GM21619 (cell line): ENCODE measurements at regions not wholly inside any gene's neighbourhood (a gene's known extent, or its start where the extent isn't known, plus 50 kb on each side); places are given as distances from the start of the nearest gene placed in this dataset.
"Not testable (repeated sequence)": the region's sequence is repeated elsewhere in the genome, so short reads cannot be mapped to it uniquely, and the experiment has no call there.

Experiments
- ATAC-seq: cut with Tn5 transposase; IDR thresholded peaks from one replicate; pipeline ENCODE4 v1.9.1; 2021; ENCODE audit not compliant: unreplicated experiment

DNA sequence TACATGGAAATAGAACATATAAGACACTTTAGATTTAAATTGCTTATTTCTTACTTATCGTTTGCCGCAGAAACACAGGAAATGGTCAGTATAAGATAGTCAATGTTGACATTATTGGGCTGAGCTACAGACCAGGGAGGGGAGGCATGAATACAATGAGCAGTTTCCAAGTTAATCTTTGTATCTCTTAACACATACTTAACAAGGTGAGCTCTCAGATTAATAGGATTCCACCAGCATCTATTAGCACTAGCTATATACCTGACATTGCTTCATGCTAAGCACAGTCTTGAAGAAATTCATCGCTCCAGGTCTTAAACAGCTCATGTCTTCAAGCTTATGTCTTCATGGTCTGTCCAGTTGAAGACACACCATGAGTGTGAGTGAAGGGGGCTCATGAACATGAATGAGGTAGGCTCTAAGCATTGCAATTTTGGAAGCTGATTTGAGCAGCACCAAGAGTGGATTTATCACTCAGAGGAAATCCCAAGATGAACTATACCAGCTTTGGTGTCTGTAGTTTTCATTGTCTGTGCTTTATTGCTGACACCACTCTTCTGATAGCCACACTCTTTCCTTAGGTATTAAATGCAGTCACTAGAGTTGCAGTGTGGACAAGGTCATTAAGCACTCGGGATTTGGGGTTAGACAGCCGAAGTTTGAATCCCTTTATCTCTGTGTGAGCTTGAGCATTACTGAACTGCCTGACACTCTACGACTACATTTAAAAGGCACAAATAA is 359.3 kb upstream of the EPHA4 start:
- no peak for ATAC-seq

DNA sequence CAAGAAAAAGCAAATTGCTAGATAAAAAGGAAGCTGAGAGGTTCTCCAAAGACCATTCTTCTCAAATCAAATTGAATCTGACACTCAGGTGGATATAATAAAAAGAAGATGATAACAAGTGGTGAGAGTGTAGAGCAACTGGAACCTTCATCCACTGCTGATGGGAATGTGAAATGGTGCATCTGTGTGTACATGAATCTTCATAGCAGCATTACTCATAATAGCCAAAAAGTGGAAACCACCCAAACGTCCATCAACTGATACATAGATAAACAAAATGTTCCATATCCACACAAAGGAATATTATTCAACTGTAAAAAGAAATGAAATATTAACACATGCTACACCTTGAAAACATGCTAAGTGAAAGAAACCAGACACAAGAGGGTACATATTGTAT is 357.2 kb upstream of the EPHA4 start:
- ATAC-seq = no peak

DNA sequence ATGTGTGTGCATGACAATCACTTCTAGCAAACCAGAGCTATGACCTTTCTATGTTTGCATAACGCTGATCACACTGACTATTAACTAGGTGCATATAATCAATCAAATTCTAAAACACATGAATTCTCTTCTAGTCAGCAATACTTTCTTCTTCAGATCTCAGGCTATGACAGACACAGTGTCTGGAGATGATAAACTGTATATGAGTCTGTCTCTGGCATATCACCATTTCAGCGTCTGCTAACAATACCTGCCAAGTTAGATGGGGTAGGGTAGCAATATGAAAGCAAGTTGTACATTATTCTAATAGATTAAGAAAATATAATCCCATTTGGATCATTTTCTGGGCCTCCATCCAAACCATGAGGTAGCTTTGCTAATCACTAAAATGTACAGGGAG is 354.2 kb upstream of the EPHA4 start:
- no peak for ATAC-seq

DNA sequence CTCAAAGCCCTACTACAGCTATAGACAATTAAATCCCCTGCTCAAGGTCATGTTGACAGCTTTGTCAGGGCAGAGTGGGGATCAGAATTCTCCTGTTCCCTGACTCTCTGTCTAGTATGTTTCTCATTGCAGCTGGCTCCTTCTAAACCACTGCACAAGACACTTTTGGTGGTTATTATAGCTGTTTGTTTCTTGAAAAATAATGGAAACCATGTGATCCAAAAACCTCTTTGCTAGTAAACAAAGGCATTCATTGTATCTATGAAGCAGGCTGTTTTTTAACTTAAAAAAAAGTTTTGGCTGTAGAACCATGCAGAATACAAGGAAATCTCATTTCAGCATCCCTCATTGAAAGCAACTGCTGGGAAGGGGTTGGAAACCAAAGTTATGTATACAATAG is 352.5 kb upstream of the EPHA4 start:
- ATAC-seq = no peak

DNA sequence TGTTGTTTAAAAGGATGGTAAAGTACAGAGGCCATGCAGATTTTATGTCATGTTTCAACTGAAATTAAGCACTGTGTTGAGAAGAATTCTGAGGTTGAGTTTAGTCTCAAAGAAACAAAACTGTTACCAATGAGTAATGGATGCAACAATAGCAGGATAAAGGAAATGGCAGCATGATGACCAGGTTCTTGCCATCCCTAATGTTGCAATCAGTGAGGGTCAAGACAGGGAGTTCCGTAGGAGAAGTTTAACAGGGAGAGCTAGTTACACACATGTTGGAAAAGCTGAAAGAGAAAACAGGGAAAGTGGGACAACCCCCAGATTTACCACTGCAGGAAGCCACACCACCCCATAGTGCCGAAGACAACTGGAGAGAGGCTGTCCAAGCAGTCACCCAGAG is 343.8 kb upstream of the EPHA4 start:
- ATAC-seq = no peak

DNA sequence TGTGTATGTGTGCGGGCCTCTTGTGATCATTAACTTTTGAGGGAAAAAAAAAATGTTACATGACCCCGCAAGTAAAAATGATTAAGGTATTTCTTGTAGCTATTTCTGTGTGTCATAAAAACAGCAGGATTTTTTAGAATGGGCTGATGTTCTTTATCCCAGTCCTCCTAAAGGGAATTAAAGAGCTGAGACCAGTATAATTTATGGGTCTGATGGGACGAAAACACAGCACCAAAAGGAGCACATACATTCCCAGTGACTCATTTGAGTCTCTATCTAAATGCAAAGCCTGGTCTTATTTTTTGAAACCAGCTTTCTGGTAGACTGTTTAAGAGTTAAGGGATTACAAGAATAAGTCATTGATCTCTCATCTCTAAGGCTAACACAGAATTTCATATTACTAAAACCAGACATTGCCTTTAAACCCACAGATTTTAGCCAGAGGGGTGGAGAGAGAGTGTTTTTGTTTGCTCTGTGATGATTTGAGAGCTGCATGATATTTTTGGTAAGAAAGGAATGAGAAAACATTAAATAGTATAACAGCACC is 342.3 kb upstream of the EPHA4 start:
- ATAC-seq = no peak

DNA sequence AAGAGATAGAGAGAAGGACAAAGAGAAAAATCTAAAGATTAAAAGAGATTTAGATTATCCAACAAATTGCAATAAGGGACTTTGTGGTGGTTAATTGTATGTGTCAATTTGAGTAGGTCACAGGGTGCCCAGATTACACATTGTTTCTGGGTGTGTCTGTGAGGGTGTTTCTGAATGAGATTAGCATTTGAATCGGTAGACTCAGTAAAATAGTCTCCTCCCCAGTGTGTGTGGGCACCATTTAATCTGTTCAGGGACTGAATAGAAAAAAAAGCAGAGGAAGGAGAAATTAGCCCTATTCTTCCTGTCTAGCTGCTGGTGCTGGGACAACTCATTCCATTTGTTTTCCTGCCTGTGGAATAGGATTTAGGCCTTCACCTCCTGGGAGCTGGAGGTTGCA is 339.8 kb upstream of the EPHA4 start:
- no peak for ATAC-seq

DNA sequence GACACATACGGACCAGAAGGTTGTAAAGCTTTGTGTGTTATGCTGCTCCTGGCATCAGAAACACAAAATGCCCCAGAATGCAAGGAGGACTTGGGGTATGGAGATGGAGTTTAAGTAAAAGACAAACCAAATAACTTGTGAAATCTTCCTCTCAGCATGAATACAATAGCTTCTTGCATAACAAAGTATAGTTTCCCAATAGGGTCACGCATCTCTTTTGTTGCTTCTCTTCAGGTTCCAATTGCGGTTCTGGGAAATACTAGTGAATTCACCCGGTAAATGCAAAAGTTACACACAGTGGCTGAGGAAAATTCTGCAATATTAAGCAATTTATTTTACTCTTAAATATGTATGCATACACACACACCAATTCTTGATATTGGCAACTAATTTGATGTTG is 339.2 kb upstream of the EPHA4 start:
- no peak for ATAC-seq

DNA sequence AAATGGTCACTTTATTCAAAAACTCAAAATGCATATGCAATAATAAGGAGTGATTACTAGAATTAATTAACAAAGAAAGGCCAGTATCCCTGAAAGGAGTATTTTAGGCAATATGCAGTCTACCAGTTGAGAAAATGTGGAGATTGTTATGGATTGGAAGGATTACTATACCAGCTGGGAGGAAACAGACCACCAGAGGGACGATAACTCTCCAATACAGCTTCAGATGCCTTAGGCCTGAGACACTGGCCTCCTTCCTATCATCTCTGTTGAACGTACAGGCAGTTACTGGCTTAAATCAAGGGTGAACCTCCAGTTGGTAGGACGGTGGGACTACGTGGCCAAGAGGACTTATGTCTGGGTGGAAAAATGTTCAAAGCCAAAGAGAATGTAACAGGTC is 336.4 kb upstream of the EPHA4 start:
- ATAC-seq = no peak

DNA sequence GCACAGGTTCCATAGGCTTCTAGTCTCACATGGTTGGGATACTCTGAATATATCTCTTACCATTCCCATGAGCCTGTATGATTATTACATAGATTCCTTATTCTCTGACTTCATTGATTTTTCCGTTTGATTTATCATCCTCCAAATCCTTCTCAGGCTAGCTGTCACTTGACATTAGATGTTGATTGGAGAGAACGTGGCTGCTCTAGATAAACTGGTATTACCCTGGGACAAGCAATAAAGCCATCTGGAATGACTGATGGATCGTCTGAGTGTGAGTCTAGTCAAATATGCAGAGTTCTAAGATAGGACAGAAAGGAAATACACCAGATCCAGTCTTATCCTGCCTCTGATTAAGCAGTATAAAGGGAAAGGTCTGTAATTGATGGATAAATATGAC is 325.6 kb upstream of the EPHA4 start:
- ATAC-seq = no peak

DNA sequence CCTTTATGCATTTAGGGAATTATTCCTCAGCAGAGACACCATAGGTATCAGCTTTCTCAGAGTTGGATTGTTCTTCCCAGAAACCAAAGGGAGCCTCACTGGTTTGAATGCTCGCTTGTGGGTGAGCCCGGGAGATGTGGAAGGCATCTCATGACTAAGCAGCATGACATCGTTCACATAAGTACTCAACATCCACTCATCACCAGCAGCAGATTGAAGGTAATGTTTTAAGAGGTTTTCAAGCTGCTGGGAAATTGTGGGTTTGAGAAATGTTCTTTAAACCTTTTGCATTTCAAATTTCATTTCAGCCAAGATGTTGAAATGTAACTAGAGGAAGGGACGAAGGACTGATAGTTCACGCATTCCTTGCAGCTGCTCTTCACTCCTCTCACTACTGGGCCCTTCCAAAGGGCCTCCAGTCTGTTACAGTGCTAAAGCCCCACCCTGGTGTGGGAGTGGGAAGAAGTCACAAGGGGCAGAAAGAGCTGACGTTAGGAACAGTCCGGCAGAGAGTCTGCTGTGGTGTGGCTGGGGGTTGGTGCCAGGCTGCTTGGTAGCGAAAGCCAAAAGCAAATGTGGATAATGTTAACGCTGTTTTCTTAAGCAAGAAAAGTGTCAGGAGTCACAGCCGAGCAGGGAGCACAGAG is 324.5 kb upstream of the EPHA4 start:
- no peak for ATAC-seq

DNA sequence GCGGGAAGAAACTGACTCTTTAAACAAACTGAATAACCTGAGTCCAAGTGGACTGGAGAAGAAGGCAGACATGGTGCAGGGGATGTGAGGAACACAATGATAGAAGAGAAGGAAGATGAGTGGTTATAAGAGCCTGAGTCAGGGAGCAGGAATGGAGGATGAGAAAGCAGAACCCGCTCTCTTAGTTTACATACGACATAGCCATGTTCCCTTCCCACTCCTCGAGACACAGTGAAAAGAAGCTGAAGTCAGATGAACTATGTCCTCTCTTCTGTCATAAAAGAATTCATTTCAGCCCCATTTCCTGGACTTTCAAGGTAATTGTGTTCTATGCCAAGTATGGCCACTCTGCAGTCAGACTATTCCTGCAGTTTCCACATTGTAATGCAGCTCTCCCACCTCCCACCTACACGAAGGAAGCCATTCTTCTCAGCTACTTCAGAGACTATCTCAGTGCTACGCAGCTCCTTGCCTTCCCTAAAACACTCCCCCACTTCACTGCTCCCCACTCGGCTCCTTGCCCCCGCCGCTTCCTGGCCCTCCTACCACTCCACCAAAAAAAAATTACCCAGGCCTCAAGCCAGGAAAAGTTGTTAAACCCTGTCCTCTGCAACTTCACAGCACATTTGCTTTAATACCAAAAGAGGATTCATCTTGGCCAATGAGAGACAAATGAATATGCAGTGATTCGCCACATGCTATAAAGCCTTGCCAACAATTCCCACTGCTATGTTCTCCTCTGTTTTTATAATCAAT is 323.4 kb upstream of the EPHA4 start:
- no peak for ATAC-seq

DNA sequence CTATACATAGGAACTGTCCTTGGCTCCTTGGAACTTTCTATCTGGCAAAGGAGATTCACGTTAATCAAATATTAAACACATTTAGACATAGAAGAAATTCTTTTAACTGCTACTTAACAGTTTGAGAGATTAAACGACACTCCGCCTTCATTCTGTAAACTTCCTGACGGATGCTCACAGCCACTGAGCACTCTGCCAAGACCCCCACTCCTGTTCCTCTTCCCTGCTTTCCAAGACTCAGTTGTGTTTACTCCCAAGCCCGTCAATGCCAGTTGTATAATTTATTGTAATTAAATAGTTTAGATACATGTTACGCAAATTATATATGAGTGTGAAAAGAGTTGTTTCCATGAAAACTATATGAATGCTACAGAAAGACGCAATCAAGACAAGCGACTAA is 321.4 kb upstream of the EPHA4 start:
- ATAC-seq = no peak

DNA sequence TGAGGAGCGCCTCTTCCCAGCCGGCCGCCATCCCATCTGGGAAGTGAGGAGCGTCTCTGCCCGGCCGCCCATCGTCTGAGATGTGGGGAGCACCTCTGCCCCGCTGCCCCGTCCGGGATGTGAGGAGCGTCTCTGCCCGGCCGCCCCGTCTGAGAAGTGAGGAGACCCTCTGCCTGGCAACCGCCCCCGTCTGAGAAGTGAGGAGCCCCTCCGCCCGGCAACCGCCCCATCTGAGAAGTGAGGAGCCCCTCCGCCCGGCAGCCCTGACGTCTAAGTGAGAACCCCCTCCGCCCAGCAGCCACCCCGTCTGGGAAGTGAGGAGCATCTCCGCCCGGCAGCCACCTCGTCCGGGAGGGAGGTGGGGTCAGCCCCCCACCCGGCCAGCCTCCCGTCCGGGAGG is 319.9 kb upstream of the EPHA4 start:
- ATAC-seq = not testable (repeated sequence)

DNA sequence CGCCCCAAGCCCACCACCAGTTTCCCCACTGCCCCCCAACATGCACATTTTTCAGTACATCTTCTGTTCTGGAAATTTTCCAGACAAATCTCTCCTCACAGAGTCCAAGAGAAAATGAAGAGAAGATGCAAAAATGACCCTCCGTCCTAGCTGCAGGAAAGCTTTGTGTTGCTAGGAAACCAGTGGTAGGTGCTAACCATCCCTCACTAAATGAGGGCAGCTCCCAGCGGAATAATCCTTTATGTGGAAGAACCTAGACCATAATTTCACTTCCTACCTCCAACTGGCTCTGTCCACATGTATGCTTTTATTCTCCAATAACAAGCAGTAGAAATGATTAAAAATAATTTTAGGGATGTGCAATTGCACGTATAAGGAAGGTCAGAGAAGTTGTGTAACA is 311.9 kb upstream of the EPHA4 start:
- ATAC-seq = no peak

DNA sequence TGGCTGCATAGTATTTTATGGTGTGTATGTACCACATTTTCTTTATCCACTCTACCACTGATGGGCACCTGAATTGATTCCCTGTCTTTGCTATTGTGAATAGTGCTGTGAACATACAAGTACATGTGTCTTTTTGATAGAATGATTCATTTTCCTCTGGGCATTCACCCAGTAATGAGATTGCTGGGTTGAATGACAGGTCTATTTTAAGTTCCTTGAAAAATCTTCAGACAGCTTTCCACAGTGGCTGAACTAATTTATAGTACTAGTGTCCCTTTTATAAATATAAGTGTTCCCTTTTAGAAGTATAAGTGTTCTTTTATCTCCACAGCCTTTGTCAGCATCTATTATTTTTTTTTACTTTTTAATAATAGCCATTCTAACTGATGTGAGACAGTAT is 303.9 kb upstream of the EPHA4 start:
- ATAC-seq = no peak

DNA sequence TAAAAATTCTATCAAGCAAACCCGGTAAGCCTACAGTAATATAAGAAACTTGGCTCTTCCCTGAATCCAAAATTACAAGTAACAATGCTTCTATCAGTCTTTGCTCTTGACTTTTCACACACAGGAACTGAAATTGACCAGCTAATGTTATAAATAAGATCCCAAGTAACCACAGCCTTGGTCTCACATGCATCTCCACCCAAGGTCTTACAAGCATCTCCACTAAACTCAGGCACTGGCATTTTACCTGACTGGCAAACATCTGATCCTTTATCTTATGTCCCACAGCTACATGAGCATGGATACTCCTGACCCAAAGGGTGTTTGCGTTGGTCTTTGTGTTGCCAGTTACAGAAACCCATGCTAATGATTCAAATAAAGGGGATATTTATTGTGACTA is 302.3 kb upstream of the EPHA4 start:
- no peak for ATAC-seq

DNA sequence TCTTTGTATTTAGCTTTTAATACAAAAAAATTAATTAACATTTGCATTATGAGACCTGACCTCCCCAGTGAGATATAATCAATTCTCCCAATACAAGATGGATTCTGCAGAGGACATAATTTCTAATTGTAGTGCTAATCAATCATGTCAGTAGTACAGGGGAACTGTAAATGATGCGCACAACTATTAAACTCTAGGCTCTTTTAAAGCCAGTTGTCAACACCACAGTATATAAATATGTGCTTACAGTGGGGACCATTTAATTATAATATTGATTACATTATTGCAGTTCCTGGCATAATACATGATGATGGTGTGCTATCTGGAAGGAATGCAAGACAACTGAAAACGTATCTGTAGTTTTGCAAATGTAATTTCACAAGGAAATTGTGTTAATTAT is 285.6 kb upstream of the EPHA4 start:
- ATAC-seq = no peak

DNA sequence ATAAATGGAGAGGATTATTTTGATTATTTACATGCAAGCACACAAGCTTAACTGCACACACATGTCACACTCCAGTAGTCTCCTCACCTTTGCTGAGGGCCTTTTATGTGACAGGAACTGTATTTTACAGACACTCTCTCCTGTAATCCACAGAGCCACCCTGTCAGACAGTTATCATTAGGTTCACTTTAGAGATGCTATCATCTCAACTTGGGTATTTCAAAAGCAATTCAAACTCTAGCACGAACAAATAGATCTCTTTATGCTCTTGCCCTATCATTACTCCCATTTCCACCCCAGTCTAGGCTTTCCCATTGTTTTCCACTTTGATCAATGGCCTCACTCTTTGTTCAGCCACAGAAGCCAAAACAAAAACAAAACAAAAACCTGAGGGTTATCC is 281.2 kb upstream of the EPHA4 start:
- ATAC-seq = no peak

DNA sequence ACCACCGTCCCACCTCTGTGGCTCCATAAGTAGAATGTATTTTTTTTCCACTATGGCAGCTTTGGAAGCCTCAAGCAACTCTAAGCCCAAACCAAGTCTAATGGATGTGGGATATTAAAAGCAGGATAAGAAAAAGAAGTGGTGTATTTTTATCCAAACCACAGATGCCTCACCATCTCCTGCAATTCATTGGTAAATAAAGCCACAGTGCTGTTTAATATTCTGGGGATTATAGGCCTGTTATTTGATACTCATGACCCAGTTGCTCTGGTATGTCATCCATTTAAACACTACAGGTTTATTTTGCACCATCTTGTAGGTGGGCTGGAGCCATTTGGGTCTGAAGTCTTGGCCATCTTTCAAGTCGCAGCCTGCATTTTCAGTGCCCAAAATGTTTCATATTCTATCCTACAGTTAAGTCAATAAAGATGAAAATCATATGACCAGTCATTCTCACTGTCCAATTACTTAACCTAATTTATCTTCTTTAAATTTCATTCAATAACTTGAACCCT is 279.5 kb upstream of the EPHA4 start:
- no peak for ATAC-seq

DNA sequence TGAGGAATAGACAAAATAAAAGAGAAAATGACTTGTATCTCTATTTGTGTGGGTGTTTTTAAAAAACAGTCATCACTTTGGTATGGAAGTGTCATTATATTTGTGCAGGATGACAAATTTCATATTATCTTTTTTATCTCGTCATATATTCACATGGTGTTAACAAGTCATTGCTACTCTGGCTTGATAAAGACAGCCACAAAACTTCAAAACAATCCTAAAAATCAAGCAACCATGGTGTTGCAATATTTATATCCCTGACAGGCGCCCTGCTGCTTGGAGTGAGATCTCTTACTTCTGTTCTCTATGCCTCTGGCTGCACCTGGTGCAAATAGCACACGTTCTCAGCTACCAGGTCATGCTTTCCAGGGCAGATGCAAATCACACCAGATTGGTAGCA is 278.0 kb upstream of the EPHA4 start:
- no peak for ATAC-seq

DNA sequence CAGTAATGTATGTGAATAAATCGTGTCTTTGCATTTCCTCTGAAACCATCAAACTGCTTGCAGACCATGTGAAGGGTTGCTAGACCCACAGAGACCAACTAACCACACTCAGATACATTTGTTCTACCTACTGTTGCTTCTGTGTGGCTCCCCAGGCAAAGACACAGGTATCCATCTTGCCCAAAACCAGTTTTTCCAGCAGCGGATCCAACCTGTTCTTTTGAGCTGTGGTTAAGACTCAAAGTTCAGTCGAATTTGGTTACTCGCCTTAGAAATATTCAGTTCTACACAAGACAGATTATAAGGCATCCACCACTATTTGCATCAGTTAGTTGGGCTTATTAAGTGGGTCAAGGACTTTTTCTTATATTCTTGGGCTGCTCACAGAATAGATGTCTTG is 276.2 kb upstream of the EPHA4 start:
- no peak for ATAC-seq
